Caco-2 (cell line): ENCODE measurements at regions not wholly inside any gene's neighbourhood (a gene's known extent, or its start where the extent isn't known, plus 50 kb on each side); places are given as distances from the start of the nearest gene placed in this dataset.

Source experiments
- BruUV-seq: library from RNA; stranded (reverse); fragments of 400-500 nt; replicated peaks from 2 replicates; lab custom pipeline; 2021; lab: Mats Ljungman, UMichigan
- CTCF ChIA-PET: fragments of 300-600 bp; sonication (Branson Sonifier 250); formaldehyde crosslinking; loops from one replicate; lab custom pipeline; 2022; ENCODE audit warnings: antibody characterized with exemption; lab: Charles Lee
- POLR2A ChIA-PET: fragments of 300-600 bp; sonication (Branson Sonifier 250); formaldehyde crosslinking; loops from one replicate; lab custom pipeline; 2022; ENCODE audit warnings: antibody characterized with exemption; lab: Charles Lee
- DNase-seq, 2 experiments: peaks; one replicate each; pipeline versions ENCODE4 v3.0.0 to v3.0.0-alpha.2; 2020 to 2022
- H3K27me3 ChIP-seq: replicated peaks from 2 replicates; pipeline ENCODE4 v1.6.0; 2011; ENCODE audit warnings: low read length; ENCODE audit not compliant: control insufficient read depth, insufficient read depth
- H3K36me3 ChIP-seq: 2 replicates; pipeline ENCODE4 v1.5.1; 2011; ENCODE audit warnings: low read length; ENCODE audit not compliant: control insufficient read depth, insufficient read depth
- H3K4me1 ChIP-seq: fragments of 250-450 bp; sonication (Bioruptor Pico); 2 replicates; pipeline ENCODE4 v1.5.1; 2020; ENCODE audit warnings: mild to moderate bottlenecking
- H3K4me3 ChIP-seq: 2 replicates; pipeline ENCODE4 v1.5.1; 2011; ENCODE audit warnings: low read depth, mild to moderate bottlenecking, control low read depth, low read length
- H3K9me3 ChIP-seq: fragments of 250-450 bp; sonication (Bioruptor Pico); 2 replicates; pipeline ENCODE4 v1.5.1; 2020; ENCODE audit warnings: mild to moderate bottlenecking, moderate library complexity
- H3K27ac Mint-ChIP-seq: one replicate; pipeline ENCODE4 v1.8.0; 2022; ENCODE audit warnings: mixed read lengths; ENCODE audit not compliant: unreplicated experiment
- H3K27me3 Mint-ChIP-seq: one replicate; pipeline ENCODE4 v1.8.0; 2022; ENCODE audit warnings: mixed read lengths; ENCODE audit not compliant: insufficient read depth, unreplicated experiment
- H3K36me3 Mint-ChIP-seq: one replicate; pipeline ENCODE4 v1.8.0; 2022; ENCODE audit warnings: mild to moderate bottlenecking, mixed read lengths; ENCODE audit not compliant: insufficient read depth, unreplicated experiment
- H3K4me1 Mint-ChIP-seq: one replicate; pipeline ENCODE4 v1.8.0; 2022; ENCODE audit warnings: low read depth, mixed read lengths; ENCODE audit not compliant: unreplicated experiment
- H3K4me3 Mint-ChIP-seq: one replicate; pipeline ENCODE4 v1.8.0; 2022; ENCODE audit warnings: mild to moderate bottlenecking, moderate library complexity, mixed read lengths; ENCODE audit not compliant: unreplicated experiment
- H3K9me3 Mint-ChIP-seq: one replicate; pipeline ENCODE4 v1.8.0; 2022; ENCODE audit warnings: mixed read lengths; ENCODE audit not compliant: unreplicated experiment
- CTCF ChIP-seq, 2 experiments: fragments of 200-600 bp in 1 of 2; IDR thresholded peaks; 1 replicate in 1 of 2; 2 replicates in 1 of 2; pipeline versions ENCODE4 v1.5.1 to v1.8.0; 2011 to 2022; ENCODE audit warnings: antibody characterized with exemption in 1 of 2, control low read depth in 1 of 2, inconsistent platforms in 1 of 2, low read depth in 1 of 2, low read length in 1 of 2, mild to moderate bottlenecking in 1 of 2, moderate library complexity in 1 of 2; ENCODE audit not compliant: insufficient read depth in 1 of 2, severe bottlenecking in 1 of 2, unreplicated experiment in 1 of 2
- intact Hi-C: fragments of 100-400 bp; cut with micrococcal nuclease; formaldehyde crosslinking; loops from one replicate; pipeline ENCODE4 v1.10.0; 2022; ENCODE audit not compliant: unreplicated experiment

- Mint-ChIP-seq H3K9me3 (peaks cover 20% of the 10 kb centered on the region), H3K4me1 (no peaks in the 10 kb centered on the region), H3K27ac (no peak overlapping the region), H3K36me3 (no peaks in the 10 kb centered on the region), H3K4me3 (no peak overlapping the region), H3K27me3 (peaks cover 7% of the 10 kb centered on the region)
- no peaks in the 10 kb centered on the region for H3K4me1 ChIP-seq
- peaks cover 35% of the 10 kb centered on the region for H3K9me3 ChIP-seq
- DNase-seq = no peak
- intact Hi-C loops = no loop called here
- ChIA-PET CTCF (no interaction called here), POLR2A (no interaction called here)
- BruUV-seq = no TSS peak
- no peaks in the 10 kb centered on the region for H3K27me3 ChIP-seq
- TF ChIP-seq CTCF (IDR thresholded peaks at IDR 0.05; ENCODE audit: insufficient read depth in 1 of 2, low read depth in 1 of 2, low read length in 1 of 2, severe bottlenecking in 1 of 2, unreplicated experiment in 1 of 2) = no peak
- H3K4me3 ChIP-seq = no peak overlapping the region
- no peaks in the 10 kb centered on the region for H3K36me3 ChIP-seq
These were observed 130.2 kb downstream of the C16orf95 start for GRCh38 chr16:87186876-87187533.

GRCh38 chr16:87188104-87188503 is 129.1 kb downstream of the C16orf95 start:
- DNase-seq = no peak
- Mint-ChIP-seq H3K4me1 (no peaks in the 10 kb centered on the region), H3K27ac (no peak overlapping the region), H3K9me3 (peaks cover 20% of the 10 kb centered on the region), H3K36me3 (no peaks in the 10 kb centered on the region), H3K27me3 (peaks cover 10% of the 10 kb centered on the region), H3K4me3 (no peak overlapping the region)
- Histone ChIP-seq H3K36me3 (no peaks in the 10 kb centered on the region), H3K27me3 (no peaks in the 10 kb centered on the region), H3K4me3 (no peak overlapping the region), H3K9me3 (peaks cover 35% of the 10 kb centered on the region), H3K4me1 (no peaks in the 10 kb centered on the region)
- no TSS peak for BruUV-seq
- no peak for TF ChIP-seq CTCF (IDR thresholded peaks at IDR 0.05; ENCODE audit: insufficient read depth in 1 of 2, low read depth in 1 of 2, low read length in 1 of 2, severe bottlenecking in 1 of 2, unreplicated experiment in 1 of 2)
- intact Hi-C loops = no loop called here
- CTCF ChIA-PET = no interaction called here
- POLR2A ChIA-PET = no interaction called here

- DNase-seq = no peak
- Mint-ChIP-seq H3K4me1 (no peaks in the 10 kb centered on the region), H3K27me3 (peaks cover 2% of the 10 kb centered on the region), H3K36me3 (no peaks in the 10 kb centered on the region), H3K27ac (no peak overlapping the region), H3K4me3 (no peak overlapping the region), H3K9me3 (peaks cover 20% of the 10 kb centered on the region)
- TF ChIP-seq CTCF (IDR thresholded peaks at IDR 0.05; ENCODE audit: insufficient read depth in 1 of 2, low read depth in 1 of 2, low read length in 1 of 2, severe bottlenecking in 1 of 2, unreplicated experiment in 1 of 2) = no peak
- POLR2A ChIA-PET = no interaction called here
- Histone ChIP-seq H3K27me3 (no peaks in the 10 kb centered on the region), H3K4me3 (no peak overlapping the region), H3K4me1 (no peaks in the 10 kb centered on the region), H3K9me3 (peaks cover 35% of the 10 kb centered on the region), H3K36me3 (no peaks in the 10 kb centered on the region)
- CTCF ChIA-PET = interaction anchor here (0.6 kb wide), 1 partner anchor 625 kb away, joined by 3 read pairs; no protein-coding TSS in a partner anchor
- intact Hi-C loops = no loop called here
- no TSS peak for BruUV-seq
These were observed 127.8 kb downstream of the C16orf95 start for GRCh38 chr16:87189426-87189825.
